SIG-M5 treated with dmso at 0.1 percent for 504 hours (cell line): ENCODE measurements at regions not wholly inside any gene's neighbourhood (a gene's known extent, or its start where the extent isn't known, plus 50 kb on each side); places are given as distances from the start of the nearest gene placed in this dataset.
"Not testable (repeated sequence)": the region's sequence is repeated elsewhere in the genome, so short reads cannot be mapped to it uniquely, and the experiment has no call there.

ENCODE experiments used
- DNase-seq: peaks from one replicate; lab custom pipeline; 2025; ENCODE audit not compliant: unreplicated experiment; lab: John Stamatoyannopoulos, UW

GRCh38 chr2:83808878-83809277, 650.2 kb downstream of the SUCLG1 start:
- DNase-seq: no peak

GRCh38 chr2:83802604-83803003, 656.5 kb downstream of the SUCLG1 start:
- DNase-seq: no peak

- DNase-seq: no peak
These were observed 663.3 kb downstream of the SUCLG1 start for GRCh38 chr2:83795777-83796176.

GRCh38 chr2:83790467-83790866, 668.6 kb downstream of the SUCLG1 start:
- not testable (repeated sequence) for DNase-seq

- not testable (repeated sequence) for DNase-seq
These were observed 669.4 kb downstream of the SUCLG1 start for GRCh38 chr2:83789674-83790073.

- not testable (repeated sequence) for DNase-seq
These were observed 670.0 kb downstream of the SUCLG1 start for GRCh38 chr2:83788938-83789566.

- no peak for DNase-seq
These were observed 671.9 kb downstream of the SUCLG1 start for GRCh38 chr2:83787189-83787588.

GRCh38 chr2:83786140-83786539, 672.9 kb downstream of the SUCLG1 start:
- DNase-seq: no peak

- DNase-seq: no peak
These were observed 674.1 kb downstream of the SUCLG1 start for GRCh38 chr2:83784947-83785346.

DNA sequence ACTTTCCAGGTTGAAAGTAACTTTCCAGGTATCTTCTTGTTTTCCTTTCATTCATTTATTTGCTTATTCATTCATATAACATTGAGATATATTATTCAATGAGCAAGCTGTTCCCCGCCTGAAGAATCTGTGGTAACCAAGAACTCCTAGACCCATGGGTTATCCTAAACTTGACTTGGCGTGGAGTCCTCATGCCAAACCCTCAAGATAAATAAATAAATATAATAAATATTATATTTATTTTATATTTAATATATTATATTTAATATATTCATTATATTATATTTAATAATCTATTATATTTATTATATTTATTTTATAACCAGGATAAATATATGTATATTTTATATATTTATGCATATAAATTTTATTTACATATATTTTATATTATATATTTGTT, 674.8 kb downstream of the SUCLG1 start:
- no peak for DNase-seq

- no peak for DNase-seq
These were observed 677.0 kb downstream of the SUCLG1 start for GRCh38 chr2:83782122-83782521.

GRCh38 chr2:83764447-83765005, 694.6 kb downstream of the SUCLG1 start:
- no peak for DNase-seq

- DNase-seq: no peak
These were observed 701.8 kb downstream of the SUCLG1 start for GRCh38 chr2:83757329-83757728.

DNA sequence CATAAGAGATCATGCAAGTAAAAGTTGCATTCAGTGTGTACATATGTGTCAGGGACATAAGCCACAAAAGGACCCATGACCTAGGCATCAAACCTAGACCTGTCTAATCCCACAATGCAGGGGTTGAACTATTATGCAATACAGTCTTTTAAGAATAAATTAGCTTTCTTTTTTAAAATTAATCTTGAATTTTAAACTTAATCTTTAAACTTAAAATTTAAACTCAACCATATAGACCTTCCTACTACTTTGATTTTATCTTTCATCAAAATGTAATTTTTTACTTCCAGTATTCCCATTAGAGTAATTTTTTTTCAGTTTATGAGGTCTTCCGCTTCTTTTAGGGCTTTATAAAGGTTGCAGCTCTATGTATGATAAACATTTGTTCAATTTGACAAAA, 702.9 kb downstream of the SUCLG1 start:
- DNase-seq: no peak

GRCh38 chr2:83747141-83747540, 711.9 kb downstream of the SUCLG1 start:
- DNase-seq: no peak

DNA sequence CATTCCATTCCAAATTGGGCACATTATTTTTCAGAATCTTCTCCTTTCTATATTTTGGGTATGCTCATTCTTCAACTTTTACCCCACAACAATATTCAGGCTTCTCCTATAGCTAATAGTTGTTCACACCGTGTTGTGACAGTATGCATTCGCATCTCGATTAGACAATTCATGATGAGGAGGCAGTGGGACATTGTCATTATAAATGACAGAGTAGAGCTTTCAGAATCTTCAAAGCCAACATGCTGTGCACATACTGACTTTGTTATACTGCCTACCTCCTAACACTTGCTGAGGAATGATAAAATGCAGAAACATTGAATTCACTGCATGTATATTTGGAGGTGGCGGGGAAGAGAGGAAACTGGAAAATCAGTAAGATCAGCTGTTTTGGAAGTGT, 714.2 kb downstream of the SUCLG1 start:
- DNase-seq: no peak

DNA sequence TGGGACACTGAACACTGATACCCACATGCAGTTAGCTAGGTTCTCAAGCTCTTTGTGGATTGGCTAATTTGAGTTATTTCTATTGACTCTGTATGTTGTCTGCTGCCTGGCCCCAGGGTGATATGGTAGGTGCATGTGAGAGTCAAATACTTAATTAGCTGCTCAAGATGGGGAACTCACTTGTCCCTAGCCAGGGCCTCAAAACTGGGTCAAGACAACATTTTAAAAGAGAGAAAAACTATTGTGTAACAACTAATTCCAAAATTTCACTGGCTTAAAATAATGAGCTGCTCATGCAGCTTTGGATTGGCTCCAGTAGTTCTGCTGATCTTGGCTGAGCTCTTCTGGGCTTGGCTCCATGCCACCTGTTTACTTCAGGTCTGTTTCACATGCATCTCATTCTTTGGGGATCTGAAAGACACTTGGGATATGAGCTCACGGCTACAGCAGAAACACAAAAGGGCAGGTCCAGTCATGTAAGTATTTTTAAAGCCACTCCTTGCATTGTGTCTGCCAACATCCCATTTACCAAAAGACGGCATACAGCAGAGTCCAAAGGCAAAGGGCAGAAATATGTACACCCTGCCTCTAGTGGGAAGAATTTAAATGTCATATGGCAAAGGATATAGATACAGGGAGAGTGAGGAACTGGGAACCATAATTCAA, 716.8 kb downstream of the SUCLG1 start:
- no peak for DNase-seq

DNA sequence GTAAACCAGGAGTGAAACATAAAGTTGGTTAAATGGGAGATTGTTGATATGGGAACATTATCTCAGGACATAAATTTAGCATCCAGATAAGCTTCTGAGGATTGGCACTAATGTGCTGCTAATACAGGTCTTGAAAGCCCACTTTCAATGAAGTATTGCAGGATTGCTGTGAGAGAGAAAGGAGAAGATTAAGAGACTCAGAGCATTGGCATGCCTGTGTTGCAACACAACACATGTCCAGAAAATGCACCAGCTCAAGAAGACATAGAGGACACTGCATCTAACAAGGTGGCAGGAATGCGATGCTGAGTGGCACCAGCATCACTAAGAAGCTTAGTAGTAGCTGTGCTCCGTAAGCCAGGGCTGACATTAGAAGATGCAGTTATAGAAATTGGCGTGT, 728.9 kb downstream of the SUCLG1 start:
- no peak for DNase-seq

GRCh38 chr2:83725735-83726134, 733.3 kb downstream of the SUCLG1 start:
- no peak for DNase-seq

DNA sequence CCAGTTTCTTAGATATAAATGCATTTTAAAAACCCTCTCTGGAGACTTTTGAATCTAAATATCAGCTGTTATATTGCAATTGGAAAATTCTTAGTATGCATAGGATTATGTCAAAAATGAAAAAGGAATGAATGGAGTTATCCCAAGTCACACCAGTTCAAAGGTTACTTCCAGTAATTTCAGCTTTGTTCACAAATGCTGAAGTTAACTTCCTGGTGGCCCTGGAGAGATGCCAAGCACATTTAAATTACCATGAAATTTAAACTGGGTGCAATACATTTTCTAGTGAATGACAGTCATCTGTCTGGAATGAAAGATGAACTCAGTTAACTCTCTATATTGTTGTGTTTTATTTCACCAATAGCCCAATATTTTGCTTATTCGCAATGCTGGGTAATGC, 753.9 kb downstream of the SUCLG1 start:
- no peak for DNase-seq

GRCh38 chr2:83703598-83703997, 755.5 kb downstream of the SUCLG1 start:
- no peak for DNase-seq

GRCh38 chr2:83696838-83697237, 762.2 kb downstream of the SUCLG1 start:
- DNase-seq: no peak

GRCh38 chr2:83695530-83695929, 763.5 kb downstream of the SUCLG1 start:
- DNase-seq: no peak
